Urinary bladder (tissue), 3 donors: ENCODE measurements at regions not wholly inside any gene's neighbourhood (a gene's known extent, or its start where the extent isn't known, plus 50 kb on each side); places are given as distances from the start of the nearest gene placed in this dataset.
"Not testable (repeated sequence)": the region's sequence is repeated elsewhere in the genome, so short reads cannot be mapped to it uniquely, and the experiment has no call there.

Source experiments
- DNase-seq: peaks from one replicate; pipeline ENCODE4 v3.0.0-alpha.2; 2015; ENCODE audit errors: extremely low spot score
- H3K27ac ChIP-seq: one replicate; pipeline ENCODE4 v1.5.1; 2013; ENCODE audit warnings: low read depth, mild to moderate bottlenecking, moderate library complexity
- H3K36me3 ChIP-seq: one replicate; pipeline ENCODE4 v1.6.1; 2013; ENCODE audit warnings: mild to moderate bottlenecking, moderate library complexity; ENCODE audit not compliant: insufficient read depth
- H3K4me1 ChIP-seq: one replicate; pipeline ENCODE4 v1.6.1; 2013; ENCODE audit warnings: mild to moderate bottlenecking, moderate library complexity; ENCODE audit not compliant: insufficient read depth
- H3K4me3 ChIP-seq: one replicate; pipeline ENCODE4 v1.5.1; 2013; ENCODE audit warnings: low read depth, low read length
- WGBS: extraction: QIAGEN DNeasy Blood & Tissue Kit; methylation state at CpG from one replicate; pipeline ENCODE4 v1.1.7; 2013; 5-methylcytosine and 5-hydroxymethylcytosine counted together
- donor health status: healthy with polysubstance abuse.
- donor health status: healthy.

DNA sequence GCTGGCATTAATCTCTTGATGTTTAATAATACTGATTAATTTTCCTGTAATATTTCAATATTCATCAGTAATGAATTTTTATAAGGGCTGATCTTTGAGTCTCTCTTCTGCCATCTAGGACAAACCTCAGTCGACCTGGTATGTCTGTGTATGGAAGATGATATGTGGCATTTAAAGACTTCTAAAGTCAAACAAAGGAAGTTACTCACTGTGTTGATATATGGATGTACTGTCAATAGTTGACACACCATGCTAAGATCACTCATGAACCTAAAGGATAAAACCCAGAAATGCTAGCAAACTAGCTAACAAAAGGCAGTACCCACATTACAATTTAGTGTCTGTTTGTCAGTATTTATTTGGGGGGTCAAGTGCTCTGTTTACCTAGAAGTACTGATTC is 380.7 kb upstream of the GOT2 start:
- no peak for DNase-seq
- H3K4me3 ChIP-seq = no peak overlapping the region

DNA sequence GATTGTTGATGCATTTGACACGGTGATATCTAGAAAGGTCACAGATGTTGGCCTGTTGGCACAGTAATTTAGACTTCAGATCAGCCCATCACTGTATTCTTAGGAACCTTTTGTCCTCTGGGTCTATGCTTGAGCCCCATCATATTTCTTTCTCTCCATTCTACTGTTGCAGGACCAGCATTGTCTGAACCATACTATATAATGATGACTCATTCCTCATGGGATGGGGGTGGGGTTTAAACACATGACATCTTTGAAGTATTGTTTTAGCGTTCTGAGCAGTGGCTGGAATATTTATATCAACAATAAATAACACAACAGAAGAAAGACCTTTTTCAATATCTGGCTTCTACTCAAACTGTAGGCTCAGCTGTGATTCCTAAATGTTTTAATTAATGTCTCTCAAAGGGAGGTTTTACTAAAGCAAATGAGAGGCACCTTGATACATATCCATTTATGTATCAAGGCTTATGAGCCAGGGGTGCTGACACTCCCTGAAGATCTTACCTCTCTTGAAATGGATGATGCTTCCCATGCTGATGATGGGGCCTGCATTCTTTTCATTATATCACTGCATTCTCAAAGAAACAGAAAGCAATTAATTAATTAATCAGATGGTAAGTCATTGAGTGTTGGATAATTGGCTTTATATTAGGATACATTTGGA is 379.0 kb upstream of the GOT2 start:
- H3K36me3 ChIP-seq = no peaks in the 10 kb centered on the region
- no peaks in the 10 kb centered on the region for H3K4me1 ChIP-seq
- H3K27ac ChIP-seq = no peak overlapping the region
- 65% methylated on average over 2 of the region's 2 CpGs for WGBS
- no peak for DNase-seq
- H3K4me3 ChIP-seq = no peak overlapping the region

More for the DNA sequence above, 380.7 kb upstream of the GOT2 start:
- no peak overlapping the region for H3K27ac ChIP-seq
- 64% methylated on average over 1 of the region's 1 CpG for WGBS
- no peaks in the 10 kb centered on the region for H3K4me1 ChIP-seq
- no peaks in the 10 kb centered on the region for H3K36me3 ChIP-seq

DNA sequence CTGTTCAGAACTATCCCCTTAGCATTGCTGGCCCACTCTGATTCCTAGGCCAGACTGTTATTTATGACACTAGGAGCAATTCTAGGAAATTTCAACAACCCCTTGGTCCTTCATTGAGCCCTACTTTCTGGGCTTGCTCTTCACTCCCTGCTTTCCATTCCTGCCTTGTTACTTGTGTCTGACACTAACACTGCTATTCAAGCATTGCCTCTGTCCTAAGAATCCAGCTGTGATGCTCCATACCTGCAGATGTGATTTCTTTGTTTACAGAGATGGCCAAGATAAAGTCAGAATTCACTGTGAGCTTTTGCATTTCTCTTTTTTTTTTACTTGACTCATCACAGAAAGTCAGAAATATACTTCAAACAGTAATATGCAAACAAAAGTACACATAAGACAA is 377.2 kb upstream of the GOT2 start:
- no peaks in the 10 kb centered on the region for H3K36me3 ChIP-seq
- no peak for DNase-seq

DNA sequence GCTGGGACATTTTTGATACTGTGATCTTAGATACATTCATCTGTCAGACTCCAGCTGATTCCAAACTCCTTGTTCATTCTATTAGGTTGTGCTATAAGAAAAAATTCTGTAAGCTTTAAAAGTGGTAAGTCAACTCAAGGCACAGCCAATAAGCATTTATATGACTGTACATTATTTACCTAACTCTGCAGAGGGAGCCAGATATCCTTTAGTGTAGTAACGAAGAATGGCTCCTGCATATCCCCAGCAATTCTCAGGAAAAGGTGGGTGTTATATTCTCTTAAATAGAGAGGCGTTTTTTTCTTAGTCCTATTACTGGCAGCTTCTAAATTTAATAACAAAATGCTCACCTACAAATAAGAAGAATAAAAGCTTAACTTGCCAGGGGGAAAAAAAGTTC is 374.3 kb upstream of the GOT2 start:
- H3K36me3 ChIP-seq = no peaks in the 10 kb centered on the region
- no peak overlapping the region for H3K27ac ChIP-seq
- no peak for DNase-seq
- H3K4me3 ChIP-seq = no peak overlapping the region
- no peaks in the 10 kb centered on the region for H3K4me1 ChIP-seq
- 54% methylated on average over 2 of the region's 2 CpGs for WGBS

More for the DNA sequence above, 377.2 kb upstream of the GOT2 start:
- H3K4me3 ChIP-seq = no peak overlapping the region
- H3K27ac ChIP-seq = no peak overlapping the region
- no peaks in the 10 kb centered on the region for H3K4me1 ChIP-seq

DNA sequence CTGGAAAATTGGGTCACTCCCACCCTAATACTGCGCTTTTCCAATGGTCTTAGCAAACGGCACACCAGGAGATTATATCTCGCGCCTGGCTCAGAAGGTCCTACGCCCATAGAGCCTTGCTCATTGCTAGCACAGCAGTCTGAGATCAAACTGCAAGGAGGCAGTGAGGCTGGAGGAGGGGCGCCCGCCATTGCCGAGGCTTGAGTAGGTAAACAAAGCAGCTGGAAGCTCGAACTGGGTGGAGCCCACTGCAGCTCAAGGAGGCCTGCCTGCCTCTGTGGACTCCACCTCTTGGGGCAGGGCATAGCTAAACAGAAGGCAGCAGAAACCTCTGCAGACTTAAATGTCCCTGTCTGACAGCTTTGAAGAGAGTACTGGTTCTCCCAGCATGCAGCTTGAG is 362.6 kb upstream of the GOT2 start:
- 89% methylated on average over 9 of the region's 9 CpGs for WGBS
- H3K4me3 ChIP-seq, H3K36me3 ChIP-seq, DNase-seq, H3K27ac ChIP-seq, H3K4me1 ChIP-seq: not testable (repeated sequence)

DNA sequence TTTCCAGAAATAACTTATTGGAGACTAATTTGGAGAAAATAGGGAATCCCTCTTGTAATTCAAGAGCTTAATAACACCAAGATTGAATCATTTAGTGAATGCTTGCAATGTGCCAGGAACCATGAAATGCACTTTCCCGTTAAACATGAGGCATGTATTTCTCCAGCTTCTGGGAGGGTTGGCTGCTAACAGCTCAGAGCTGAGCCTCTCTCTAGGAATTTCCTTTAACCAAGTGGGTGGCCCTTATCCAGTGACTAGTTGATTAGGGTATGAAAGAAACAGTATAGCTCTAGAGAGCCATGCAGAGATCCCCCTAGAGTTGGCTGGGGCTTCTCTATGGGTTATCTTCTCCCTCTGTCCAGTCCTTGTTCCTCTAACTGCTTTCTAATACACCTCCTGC is 356.4 kb upstream of the GOT2 start:
- H3K4me3 ChIP-seq = no peak overlapping the region
- no peaks in the 10 kb centered on the region for H3K4me1 ChIP-seq
- DNase-seq = no peak
- H3K27ac ChIP-seq = no peak overlapping the region
- WGBS = 76% methylated on average over 1 of the region's 1 CpG
- H3K36me3 ChIP-seq = no peaks in the 10 kb centered on the region

DNA sequence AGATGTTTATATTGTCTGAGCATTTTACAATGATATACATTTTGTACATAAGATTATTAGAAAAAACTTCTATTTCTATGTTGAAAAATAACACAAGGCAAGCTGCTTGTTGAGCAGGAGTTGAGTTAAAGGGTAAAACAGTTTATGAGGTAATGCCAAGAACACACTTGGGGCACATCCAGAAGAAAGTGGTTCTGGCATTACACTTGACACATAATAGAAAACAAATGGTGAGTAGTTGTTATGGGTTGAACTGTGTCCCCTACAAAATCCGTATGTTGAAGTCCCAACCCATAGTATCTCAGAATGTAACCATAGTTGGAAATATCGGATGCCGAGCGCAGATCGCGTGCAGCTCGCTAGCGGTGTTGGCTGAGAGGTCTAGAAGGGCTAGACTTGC is 354.3 kb upstream of the GOT2 start:
- no peaks in the 10 kb centered on the region for H3K4me1 ChIP-seq
- no peaks in the 10 kb centered on the region for H3K36me3 ChIP-seq
- H3K27ac ChIP-seq = no peak overlapping the region
- no peak overlapping the region for H3K4me3 ChIP-seq
- no peak for DNase-seq
- WGBS = 76% methylated on average over 8 of the region's 8 CpGs

DNA sequence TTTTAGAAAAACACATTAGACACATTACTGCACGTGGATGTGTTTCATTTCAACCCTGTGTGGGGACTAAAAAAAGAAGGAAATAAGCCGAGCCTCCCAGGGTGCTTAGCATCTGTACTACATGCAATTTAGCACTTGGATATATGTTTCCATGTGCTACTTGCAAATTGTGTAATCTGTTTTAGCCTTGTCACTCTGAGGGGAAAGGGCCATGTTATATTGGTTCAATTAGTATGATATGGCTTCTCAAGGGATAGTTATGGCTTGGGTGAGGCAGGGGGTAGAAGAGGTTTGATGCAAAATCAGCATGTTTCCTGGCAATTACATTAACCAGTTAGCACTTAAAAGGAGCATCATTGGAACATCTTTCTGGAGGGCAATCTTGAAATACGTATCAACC is 353.5 kb upstream of the GOT2 start:
- no peaks in the 10 kb centered on the region for H3K36me3 ChIP-seq
- no peaks in the 10 kb centered on the region for H3K4me1 ChIP-seq
- WGBS = 70% methylated on average over 3 of the region's 3 CpGs
- no peak overlapping the region for H3K4me3 ChIP-seq
- no peak for DNase-seq
- H3K27ac ChIP-seq = no peak overlapping the region

DNA sequence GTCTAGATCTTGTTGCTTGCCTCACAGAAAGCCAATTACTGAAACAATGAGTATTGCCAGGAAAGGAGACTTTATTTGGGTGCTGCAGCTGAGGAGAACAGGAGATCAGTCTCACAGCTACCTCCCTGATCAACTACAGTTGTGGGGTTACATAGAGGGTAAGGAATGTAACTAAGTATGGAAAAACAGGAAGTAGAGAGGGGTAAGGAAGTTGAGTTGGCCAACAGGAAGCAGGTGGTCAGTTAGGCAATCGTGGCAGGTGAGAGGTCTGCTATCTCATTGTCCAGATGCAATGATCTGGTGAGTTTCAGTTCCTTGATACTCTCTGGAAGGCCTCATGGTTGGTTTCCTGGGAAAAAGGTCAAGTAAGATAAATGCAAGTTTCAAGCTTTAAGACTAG is 333.1 kb upstream of the GOT2 start:
- no peak overlapping the region for H3K27ac ChIP-seq
- no peak overlapping the region for H3K4me3 ChIP-seq
- no peaks in the 10 kb centered on the region for H3K4me1 ChIP-seq
- H3K36me3 ChIP-seq = no peaks in the 10 kb centered on the region
- no peak for DNase-seq
- 49% methylated on average over 1 of the region's 1 CpG for WGBS

DNA sequence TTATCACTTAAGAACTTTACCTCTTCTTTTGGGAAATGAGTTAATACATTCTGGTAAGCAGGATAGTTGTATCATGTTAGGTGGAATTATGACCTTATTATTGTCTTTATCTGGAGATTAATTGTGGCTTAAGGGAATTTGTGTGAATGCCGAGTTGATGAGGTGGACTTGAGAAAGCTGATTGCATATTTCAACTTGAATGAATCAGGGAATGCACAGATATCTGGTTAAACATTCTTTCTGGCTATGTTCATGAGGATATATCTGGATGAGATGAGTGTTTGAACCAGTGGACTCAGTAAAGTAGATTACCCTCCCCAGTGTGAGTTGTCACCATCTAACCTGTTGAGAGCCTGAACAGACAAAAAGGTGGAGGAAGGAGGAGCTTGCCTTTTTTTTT is 326.1 kb upstream of the GOT2 start:
- no peak for DNase-seq
- Histone ChIP-seq H3K36me3 (no peaks in the 10 kb centered on the region), H3K27ac (no peak overlapping the region), H3K4me1 (no peaks in the 10 kb centered on the region), H3K4me3 (no peak overlapping the region)
- 42% methylated on average over 1 of the region's 1 CpG for WGBS

DNA sequence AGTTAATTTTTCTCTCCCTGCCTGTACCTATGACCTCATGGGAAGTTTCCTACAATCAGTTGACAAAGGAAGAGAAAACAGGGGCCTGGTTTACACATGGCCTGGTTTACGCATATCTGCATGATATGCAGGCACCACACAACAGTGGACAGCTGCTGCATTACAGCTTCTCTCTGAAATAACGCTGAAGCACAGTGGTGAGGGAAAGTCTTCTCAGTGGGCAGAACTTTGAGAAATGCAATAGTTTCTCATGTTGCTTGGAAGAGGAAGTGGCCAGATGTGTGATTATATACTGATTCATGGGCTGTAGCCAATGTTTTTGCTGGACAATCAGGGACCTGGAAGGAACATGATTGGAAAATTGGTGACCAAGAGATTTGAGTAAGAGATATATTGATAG is 324.1 kb upstream of the GOT2 start:
- Histone ChIP-seq H3K36me3 (no peaks in the 10 kb centered on the region), H3K4me3 (no peak overlapping the region), H3K27ac (no peak overlapping the region), H3K4me1 (no peaks in the 10 kb centered on the region)
- WGBS = 79% methylated on average over 2 of the region's 2 CpGs
- DNase-seq = no peak

DNA sequence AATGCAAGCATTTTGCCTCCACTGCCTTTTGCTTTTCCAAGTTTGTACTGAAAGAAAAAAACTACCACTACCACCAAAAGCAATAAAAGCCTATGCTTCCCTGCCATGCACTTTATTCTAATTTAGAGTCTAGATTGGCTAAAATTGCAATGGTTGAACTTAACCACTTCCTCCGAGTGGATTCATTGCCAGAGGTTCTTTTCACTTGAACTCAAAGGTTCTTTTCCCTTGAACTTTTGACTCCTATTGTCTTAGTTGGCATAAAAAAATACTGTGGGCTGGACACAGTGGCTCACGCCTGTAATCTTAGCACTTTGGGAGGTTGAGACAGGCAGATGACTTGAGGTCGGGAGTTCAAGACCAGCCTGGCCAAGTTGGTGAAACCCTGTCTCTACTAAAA is 319.8 kb upstream of the GOT2 start:
- Histone ChIP-seq H3K36me3 (no peaks in the 10 kb centered on the region), H3K4me3 (no peak overlapping the region), H3K4me1 (no peaks in the 10 kb centered on the region), H3K27ac (no peak overlapping the region)
- DNase-seq = no peak
- WGBS = 69% methylated on average over 3 of the region's 3 CpGs

DNA sequence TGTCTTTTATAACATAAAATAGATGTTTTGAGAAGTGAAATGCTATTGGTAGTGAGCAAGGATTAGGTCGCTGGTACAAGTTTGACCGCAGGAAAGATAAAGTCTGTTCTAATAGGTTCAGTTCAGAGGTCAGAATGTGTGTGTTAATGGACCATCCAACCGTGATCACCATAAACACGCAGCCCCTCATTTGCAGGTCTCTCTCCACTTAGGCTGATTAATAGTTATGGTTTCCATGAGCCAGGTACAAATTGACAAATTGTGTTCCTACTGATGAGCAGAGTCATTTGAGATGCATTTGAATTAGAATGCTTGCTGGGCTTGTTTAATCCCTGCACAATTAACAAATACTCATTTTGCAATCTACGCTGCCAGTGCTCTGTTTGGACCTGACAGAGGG is 318.1 kb upstream of the GOT2 start:
- no peak for DNase-seq

DNA sequence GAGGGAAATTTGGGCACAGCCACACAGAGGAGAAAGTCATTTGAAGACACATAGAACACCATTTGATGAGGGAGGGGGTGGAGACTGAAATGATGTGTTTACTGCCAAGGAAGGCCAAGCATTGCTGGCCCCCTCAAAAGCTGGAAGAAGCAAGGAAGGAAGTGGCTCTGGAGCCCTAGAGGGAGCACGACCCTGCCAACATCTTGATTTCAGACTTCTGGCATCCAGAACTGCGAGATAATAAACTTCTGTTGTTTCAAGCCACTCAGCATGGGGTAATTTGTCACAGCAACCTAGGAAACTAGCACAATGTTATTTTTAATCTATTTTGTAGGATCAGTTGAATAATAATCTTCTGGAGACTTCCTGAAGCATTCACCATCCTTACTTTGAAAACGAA is 314.8 kb upstream of the GOT2 start:
- DNase-seq = no peak
- no peaks in the 10 kb centered on the region for H3K4me1 ChIP-seq

More for the DNA sequence above, 318.1 kb upstream of the GOT2 start:
- 75% methylated on average over 5 of the region's 5 CpGs for WGBS
- Histone ChIP-seq H3K4me1 (no peaks in the 10 kb centered on the region), H3K4me3 (no peak overlapping the region), H3K27ac (no peak overlapping the region), H3K36me3 (no peaks in the 10 kb centered on the region)

DNA sequence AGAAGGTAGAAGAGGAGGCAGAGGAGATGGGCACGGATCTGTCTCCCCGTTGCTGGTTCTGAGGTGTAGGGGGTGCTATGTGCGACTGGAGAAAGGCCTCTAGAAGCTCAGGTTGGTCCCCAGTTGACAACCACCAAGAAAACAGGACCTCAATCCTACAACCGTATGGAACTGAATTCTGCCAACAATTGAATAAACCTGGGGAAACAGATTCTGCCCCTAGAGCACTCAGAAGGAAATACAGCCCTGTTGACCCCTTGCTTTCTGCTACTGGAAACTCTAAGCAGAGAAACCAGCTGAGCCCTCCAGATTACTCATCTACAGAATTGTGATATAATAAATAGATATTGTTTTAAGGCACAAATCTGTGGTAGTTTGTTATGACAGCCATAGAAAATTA is 313.0 kb upstream of the GOT2 start:
- no peak overlapping the region for H3K27ac ChIP-seq
- H3K4me3 ChIP-seq = no peak overlapping the region
- 56% methylated on average over 4 of the region's 4 CpGs for WGBS
- H3K36me3 ChIP-seq = no peaks in the 10 kb centered on the region
- DNase-seq = no peak
- no peaks in the 10 kb centered on the region for H3K4me1 ChIP-seq

More for the DNA sequence above, 314.8 kb upstream of the GOT2 start:
- no peak overlapping the region for H3K4me3 ChIP-seq
- no peak overlapping the region for H3K27ac ChIP-seq
- WGBS = 41% methylated on average over 3 of the region's 3 CpGs
- no peaks in the 10 kb centered on the region for H3K36me3 ChIP-seq
